ENCODE measurements at regions not wholly inside any gene's neighbourhood (a gene's known extent, or its start where the extent isn't known, plus 50 kb on each side); places are given as distances from the start of the nearest gene placed in this dataset.

DNA sequence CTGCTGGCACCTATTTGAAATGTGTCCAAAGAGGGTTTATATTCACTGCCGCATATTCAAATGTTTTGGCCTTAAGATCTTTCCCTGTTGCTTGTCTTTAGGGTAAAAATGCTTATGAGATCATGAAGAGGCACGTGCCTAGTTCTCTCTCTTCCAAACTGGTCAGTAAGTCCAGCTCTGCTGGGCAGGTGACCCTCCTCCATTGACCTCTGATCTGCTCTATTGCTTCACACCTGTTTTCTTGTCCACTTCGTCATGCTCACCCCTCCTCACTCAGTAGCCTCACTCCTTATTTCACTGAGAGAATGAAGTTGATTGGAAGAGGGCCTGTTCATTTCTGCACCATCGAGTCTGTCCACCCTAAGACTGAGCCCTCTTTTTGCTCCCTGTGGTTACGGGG lies 140.5 kb upstream of the COBL start:
- no peak for DNase-seq
- Histone ChIP-seq H3K4me3 (no peak overlapping the region), H3K36me3 (no peaks in the 10 kb centered on the region), H3K9me3 (no peaks in the 10 kb centered on the region), H3K4me1 (peaks cover 0 to 26% (median 0%) of the 10 kb centered on the region in 4 donors), H3K27me3 (no peaks in the 10 kb centered on the region), H3K27ac (no peak overlapping the region)
- TF ChIP-seq, protein P1, sequence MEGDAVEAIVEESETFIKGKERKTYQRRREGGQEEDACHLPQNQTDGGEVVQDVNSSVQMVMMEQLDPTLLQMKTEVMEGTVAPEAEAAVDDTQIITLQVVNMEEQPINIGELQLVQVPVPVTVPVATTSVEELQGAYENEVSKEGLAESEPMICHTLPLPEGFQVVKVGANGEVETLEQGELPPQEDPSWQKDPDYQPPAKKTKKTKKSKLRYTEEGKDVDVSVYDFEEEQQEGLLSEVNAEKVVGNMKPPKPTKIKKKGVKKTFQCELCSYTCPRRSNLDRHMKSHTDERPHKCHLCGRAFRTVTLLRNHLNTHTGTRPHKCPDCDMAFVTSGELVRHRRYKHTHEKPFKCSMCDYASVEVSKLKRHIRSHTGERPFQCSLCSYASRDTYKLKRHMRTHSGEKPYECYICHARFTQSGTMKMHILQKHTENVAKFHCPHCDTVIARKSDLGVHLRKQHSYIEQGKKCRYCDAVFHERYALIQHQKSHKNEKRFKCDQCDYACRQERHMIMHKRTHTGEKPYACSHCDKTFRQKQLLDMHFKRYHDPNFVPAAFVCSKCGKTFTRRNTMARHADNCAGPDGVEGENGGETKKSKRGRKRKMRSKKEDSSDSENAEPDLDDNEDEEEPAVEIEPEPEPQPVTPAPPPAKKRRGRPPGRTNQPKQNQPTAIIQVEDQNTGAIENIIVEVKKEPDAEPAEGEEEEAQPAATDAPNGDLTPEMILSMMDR (IDR thresholded peaks at IDR 0.05) = no peak
- TF ChIP-seq EP300 (IDR thresholded peaks at IDR 0.05) (no peak), POLR2AphosphoS5 (IDR thresholded peaks at IDR 0.05) (no peak), POLR2A (IDR thresholded peaks at IDR 0.05) (no peak)
- intact Hi-C loops (cut with DNase I) = no loop called here
- WGBS, 2 donors = 85 to 86% methylated on average over 5 of the region's 5 CpGs

DNA sequence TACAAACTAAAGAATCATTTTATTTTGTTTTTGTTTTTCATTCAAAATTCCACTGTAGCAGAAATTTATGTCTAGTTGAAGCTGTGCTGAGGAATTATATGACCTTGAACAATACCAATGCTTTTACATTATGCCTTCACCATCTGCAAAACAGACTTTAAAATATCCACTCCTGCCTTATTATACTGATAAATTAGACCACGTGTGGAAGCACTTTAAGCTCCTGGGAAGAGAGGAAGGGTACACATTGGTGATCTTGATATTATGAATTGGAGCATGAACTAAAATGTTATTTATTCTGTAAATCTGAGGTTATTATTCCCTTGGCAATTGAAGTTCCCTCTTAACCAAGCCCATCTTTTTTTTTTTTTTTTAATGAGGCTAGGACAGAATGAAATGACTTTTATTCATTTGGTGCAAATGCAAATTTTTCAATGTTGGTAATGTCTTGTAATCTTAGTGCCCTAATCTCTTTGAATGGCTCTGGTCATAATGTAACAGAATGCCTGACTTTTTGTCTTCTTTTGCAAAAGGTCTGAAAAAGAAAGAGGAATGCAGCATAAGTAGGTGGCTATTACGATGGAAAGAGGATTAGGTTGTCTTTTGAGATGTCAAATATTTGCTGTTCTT lies 139.9 kb upstream of the COBL start:
- Histone ChIP-seq H3K4me3 (no peak overlapping the region), H3K27ac (no peak overlapping the region), H3K27me3 (no peaks in the 10 kb centered on the region), H3K9me3 (no peaks in the 10 kb centered on the region), H3K4me1 (peaks cover 0 to 26% (median 0%) of the 10 kb centered on the region in 4 donors), H3K36me3 (no peaks in the 10 kb centered on the region)
- TF ChIP-seq, protein P1 (IDR thresholded peaks at IDR 0.05) = no peak
- no peak for TF ChIP-seq EP300 (IDR thresholded peaks at IDR 0.05)
- intact Hi-C loops (cut with DNase I) = no loop called here
- 49% methylated on average over 2 of the region's 2 CpGs for WGBS, 2 donors
- DNase-seq = no peak

DNA sequence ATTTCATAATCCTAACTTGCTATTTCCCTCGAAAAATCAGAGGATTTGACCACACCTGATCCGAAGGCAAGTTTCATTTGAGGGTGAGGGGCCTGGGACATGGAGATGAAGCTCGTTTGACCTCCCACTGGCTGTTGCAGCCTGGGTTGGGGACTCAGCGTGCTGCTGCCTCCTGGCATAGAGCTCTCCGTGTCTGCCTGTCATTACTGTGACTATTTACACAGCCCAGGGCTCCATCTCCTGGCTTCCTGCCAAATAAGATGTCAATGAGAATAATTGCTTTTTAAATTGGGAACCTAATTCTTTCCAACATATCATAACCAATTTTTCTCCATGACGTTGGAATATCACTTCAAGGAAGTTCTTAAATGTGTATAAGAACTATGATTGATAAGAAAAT lies 139.3 kb upstream of the COBL start:
- peaks cover 0 to 25% (median 0%) of the 10 kb centered on the region in 4 donors for H3K4me1 ChIP-seq
- H3K9me3 ChIP-seq = no peaks in the 10 kb centered on the region
- DNase-seq = no peak
- no peak overlapping the region for H3K27ac ChIP-seq
- no peaks in the 10 kb centered on the region for H3K27me3 ChIP-seq
- no peak for TF ChIP-seq POLR2A (IDR thresholded peaks at IDR 0.05)
- no peak for TF ChIP-seq POLR2AphosphoS5 (IDR thresholded peaks at IDR 0.05)
- TF ChIP-seq, protein P1 (IDR thresholded peaks at IDR 0.05) = no peak
- no peak for TF ChIP-seq EP300 (IDR thresholded peaks at IDR 0.05)
- H3K4me3 ChIP-seq = no peak overlapping the region
- intact Hi-C loops (cut with DNase I) = no loop called here
- H3K36me3 ChIP-seq = no peaks in the 10 kb centered on the region
- 30 to 43% methylated on average over 6 of the region's 6 CpGs for WGBS, 2 donors

GRCh38 chr7:51455513-51455912 lies 138.9 kb upstream of the COBL start:
- WGBS, 2 donors = 81 to 82% methylated on average over 3 of the region's 3 CpGs
- TF ChIP-seq POLR2AphosphoS5 (IDR thresholded peaks at IDR 0.05) (no peak), POLR2A (IDR thresholded peaks at IDR 0.05) (no peak), EP300 (IDR thresholded peaks at IDR 0.05) (no peak)
- TF ChIP-seq, protein P1 (IDR thresholded peaks at IDR 0.05) = no peak

GRCh38 chr7:51455086-51455485 lies 138.5 kb upstream of the COBL start:
- no peak overlapping the region for H3K4me3 ChIP-seq
- no peaks in the 10 kb centered on the region for H3K36me3 ChIP-seq
- DNase-seq = no peak
- intact Hi-C loops (cut with DNase I) = no loop called here
- H3K9me3 ChIP-seq = no peaks in the 10 kb centered on the region
- peaks cover 0 to 20% (median 0%) of the 10 kb centered on the region in 4 donors for H3K4me1 ChIP-seq
- H3K27ac ChIP-seq = no peak overlapping the region
- 79 to 94% methylated on average over 3 of the region's 3 CpGs for WGBS, 2 donors
- no peak for TF ChIP-seq POLR2AphosphoS5 (IDR thresholded peaks at IDR 0.05)
- TF ChIP-seq, protein P1 (IDR thresholded peaks at IDR 0.05) = no peak
- no peaks in the 10 kb centered on the region for H3K27me3 ChIP-seq

More at GRCh38 chr7:51455513-51455912, 138.9 kb upstream of the COBL start:
- Histone ChIP-seq H3K27ac (no peak overlapping the region), H3K4me1 (peaks cover 0 to 21% (median 0%) of the 10 kb centered on the region in 4 donors), H3K27me3 (no peaks in the 10 kb centered on the region), H3K4me3 (no peak overlapping the region), H3K9me3 (no peaks in the 10 kb centered on the region), H3K36me3 (no peaks in the 10 kb centered on the region)
- DNase-seq = no peak
- intact Hi-C loops (cut with DNase I) = no loop called here

Data from sigmoid colon (tissue), 6 donors.